ENCODE measurements at regions not wholly inside any gene's neighbourhood (a gene's known extent, or its start where the extent isn't known, plus 50 kb on each side); places are given as distances from the start of the nearest gene placed in this dataset.

- TF ChIP-seq TEAD1 (CRISPR knock-in tag; IDR thresholded peaks at IDR 0.05) (no peak), USF1 (CRISPR knock-in tag; IDR thresholded peaks at IDR 0.05) (no peak), ZNF317 (CRISPR knock-in tag; IDR thresholded peaks at IDR 0.05; ENCODE audit: borderline replicate concordance, low read depth) (no peak), TCF7 (CRISPR knock-in tag; IDR thresholded peaks at IDR 0.05; ENCODE audit: low read depth) (no peak), SP1 (CRISPR knock-in tag; conservative IDR thresholded peaks at IDR 0.05) (no peak), CREM (CRISPR knock-in tag; IDR thresholded peaks at IDR 0.05) (no peak), EMX1 (CRISPR knock-in tag; IDR thresholded peaks at IDR 0.05) (no peak), ZNF512 (CRISPR knock-in tag; IDR thresholded peaks at IDR 0.05; ENCODE audit: borderline replicate concordance) (no peak), ETV6 (CRISPR knock-in tag; IDR thresholded peaks at IDR 0.05) (no peak)
- TF ChIP-seq, protein P1, sequence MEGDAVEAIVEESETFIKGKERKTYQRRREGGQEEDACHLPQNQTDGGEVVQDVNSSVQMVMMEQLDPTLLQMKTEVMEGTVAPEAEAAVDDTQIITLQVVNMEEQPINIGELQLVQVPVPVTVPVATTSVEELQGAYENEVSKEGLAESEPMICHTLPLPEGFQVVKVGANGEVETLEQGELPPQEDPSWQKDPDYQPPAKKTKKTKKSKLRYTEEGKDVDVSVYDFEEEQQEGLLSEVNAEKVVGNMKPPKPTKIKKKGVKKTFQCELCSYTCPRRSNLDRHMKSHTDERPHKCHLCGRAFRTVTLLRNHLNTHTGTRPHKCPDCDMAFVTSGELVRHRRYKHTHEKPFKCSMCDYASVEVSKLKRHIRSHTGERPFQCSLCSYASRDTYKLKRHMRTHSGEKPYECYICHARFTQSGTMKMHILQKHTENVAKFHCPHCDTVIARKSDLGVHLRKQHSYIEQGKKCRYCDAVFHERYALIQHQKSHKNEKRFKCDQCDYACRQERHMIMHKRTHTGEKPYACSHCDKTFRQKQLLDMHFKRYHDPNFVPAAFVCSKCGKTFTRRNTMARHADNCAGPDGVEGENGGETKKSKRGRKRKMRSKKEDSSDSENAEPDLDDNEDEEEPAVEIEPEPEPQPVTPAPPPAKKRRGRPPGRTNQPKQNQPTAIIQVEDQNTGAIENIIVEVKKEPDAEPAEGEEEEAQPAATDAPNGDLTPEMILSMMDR (IDR thresholded peaks at IDR 0.05), result no peak
- TF ChIP-seq, protein P2, sequence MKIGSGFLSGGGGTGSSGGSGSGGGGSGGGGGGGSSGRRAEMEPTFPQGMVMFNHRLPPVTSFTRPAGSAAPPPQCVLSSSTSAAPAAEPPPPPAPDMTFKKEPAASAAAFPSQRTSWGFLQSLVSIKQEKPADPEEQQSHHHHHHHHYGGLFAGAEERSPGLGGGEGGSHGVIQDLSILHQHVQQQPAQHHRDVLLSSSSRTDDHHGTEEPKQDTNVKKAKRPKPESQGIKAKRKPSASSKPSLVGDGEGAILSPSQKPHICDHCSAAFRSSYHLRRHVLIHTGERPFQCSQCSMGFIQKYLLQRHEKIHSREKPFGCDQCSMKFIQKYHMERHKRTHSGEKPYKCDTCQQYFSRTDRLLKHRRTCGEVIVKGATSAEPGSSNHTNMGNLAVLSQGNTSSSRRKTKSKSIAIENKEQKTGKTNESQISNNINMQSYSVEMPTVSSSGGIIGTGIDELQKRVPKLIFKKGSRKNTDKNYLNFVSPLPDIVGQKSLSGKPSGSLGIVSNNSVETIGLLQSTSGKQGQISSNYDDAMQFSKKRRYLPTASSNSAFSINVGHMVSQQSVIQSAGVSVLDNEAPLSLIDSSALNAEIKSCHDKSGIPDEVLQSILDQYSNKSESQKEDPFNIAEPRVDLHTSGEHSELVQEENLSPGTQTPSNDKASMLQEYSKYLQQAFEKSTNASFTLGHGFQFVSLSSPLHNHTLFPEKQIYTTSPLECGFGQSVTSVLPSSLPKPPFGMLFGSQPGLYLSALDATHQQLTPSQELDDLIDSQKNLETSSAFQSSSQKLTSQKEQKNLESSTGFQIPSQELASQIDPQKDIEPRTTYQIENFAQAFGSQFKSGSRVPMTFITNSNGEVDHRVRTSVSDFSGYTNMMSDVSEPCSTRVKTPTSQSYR (CRISPR knock-in tag; IDR thresholded peaks at IDR 0.05), result no peak
- TF ChIP-seq, protein P3, sequence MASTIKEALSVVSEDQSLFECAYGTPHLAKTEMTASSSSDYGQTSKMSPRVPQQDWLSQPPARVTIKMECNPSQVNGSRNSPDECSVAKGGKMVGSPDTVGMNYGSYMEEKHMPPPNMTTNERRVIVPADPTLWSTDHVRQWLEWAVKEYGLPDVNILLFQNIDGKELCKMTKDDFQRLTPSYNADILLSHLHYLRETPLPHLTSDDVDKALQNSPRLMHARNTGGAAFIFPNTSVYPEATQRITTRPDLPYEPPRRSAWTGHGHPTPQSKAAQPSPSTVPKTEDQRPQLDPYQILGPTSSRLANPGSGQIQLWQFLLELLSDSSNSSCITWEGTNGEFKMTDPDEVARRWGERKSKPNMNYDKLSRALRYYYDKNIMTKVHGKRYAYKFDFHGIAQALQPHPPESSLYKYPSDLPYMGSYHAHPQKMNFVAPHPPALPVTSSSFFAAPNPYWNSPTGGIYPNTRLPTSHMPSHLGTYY (CRISPR knock-in tag; IDR thresholded peaks at IDR 0.05), result no peak
- TF ChIP-seq, protein P4, sequence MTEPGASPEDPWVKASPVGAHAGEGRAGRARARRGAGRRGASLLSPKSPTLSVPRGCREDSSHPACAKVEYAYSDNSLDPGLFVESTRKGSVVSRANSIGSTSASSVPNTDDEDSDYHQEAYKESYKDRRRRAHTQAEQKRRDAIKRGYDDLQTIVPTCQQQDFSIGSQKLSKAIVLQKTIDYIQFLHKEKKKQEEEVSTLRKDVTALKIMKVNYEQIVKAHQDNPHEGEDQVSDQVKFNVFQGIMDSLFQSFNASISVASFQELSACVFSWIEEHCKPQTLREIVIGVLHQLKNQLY (CRISPR knock-in tag; IDR thresholded peaks at IDR 0.05), result no peak
These were observed 200.7 kb downstream of the RPLP1 start for GRCh38 chr15:69653306-69653705.

All from WTC11 (cell line).